A549 (cell line): ENCODE measurements at regions not wholly inside any gene's neighbourhood (a gene's known extent, or its start where the extent isn't known, plus 50 kb on each side); places are given as distances from the start of the nearest gene placed in this dataset.

Experiments used
- small RNA-seq, 6 experiments: library from RNA; depleted of rRNA; stranded (forward); fragments of <200 nt; gene quantifications; one replicate each; pipeline ENCODE3, GENCODE V24; 2012

Small RNAs in the stretch of these regions (small RNA-seq; reads per million reads assigned to genes)
- gene RF00019 (0 reads per million in 6 experiments), gene SNORA25B (0 to 0.19 (median 0) reads per million in 6 experiments)
